Fibroblast of upper back skin (primary cell): ENCODE measurements at regions not wholly inside any gene's neighbourhood (a gene's known extent, or its start where the extent isn't known, plus 50 kb on each side); places are given as distances from the start of the nearest gene placed in this dataset.
"Not testable (repeated sequence)": the region's sequence is repeated elsewhere in the genome, so short reads cannot be mapped to it uniquely, and the experiment has no call there.

Experiments used
- DNase-seq: peaks from one replicate; pipeline ENCODE4 v3.0.0-alpha.2; 2013

DNA sequence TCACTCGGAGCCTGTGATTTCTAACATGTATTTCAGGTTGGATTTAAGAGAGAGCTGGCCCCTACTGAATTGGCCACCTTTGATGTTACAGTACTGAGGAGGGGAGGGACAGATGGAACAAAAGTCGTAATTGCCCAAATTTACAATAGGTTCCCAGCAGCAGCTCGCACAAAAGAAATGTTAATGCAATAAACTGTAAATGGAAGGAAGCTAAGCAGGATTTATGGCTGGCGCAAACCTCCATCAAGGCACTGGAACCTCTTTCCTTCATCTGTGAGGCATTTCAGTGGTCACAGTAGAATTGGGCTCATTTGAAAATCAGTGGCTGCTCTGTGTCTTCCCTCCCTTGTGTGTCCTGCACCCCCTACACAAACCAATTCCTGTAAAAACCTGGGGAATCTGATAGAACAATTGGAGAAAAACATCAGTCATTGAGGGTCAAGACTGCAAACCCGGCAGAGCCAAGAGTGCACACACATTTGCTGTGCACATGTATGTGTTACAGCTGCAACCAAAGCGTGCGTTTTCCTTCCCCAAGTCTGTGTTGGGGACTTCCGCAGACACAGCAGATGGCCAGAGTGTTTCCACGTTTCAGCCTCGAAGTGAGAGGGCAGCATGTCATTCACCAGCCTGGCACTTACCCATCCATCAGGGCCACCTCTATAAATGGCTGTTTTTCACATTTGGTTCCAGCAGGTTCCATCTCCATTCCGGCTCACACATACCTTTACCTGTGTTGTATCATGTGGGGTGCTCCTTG, 192.8 kb downstream of the TM9SF2 start:
- no peak for DNase-seq

DNA sequence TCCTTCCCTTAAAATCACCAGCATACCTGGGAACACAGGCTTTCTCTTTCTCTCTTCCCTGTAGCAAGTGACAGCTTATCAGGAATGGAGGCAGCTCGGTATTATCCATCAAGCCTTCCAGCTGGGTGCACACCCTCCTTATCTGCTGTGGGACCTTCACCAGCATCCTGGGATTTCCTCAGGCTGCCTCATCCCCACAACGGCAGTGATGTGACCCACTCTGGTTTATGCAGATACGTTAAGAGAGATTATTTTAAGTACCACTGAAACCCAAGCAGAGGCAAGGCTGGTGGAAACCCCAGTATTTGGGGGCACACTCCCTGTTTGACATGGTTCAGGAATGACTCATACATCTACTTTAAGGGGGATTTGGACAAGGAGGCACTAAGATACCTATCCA, 192.1 kb downstream of the TM9SF2 start:
- DNase-seq: no peak

DNA sequence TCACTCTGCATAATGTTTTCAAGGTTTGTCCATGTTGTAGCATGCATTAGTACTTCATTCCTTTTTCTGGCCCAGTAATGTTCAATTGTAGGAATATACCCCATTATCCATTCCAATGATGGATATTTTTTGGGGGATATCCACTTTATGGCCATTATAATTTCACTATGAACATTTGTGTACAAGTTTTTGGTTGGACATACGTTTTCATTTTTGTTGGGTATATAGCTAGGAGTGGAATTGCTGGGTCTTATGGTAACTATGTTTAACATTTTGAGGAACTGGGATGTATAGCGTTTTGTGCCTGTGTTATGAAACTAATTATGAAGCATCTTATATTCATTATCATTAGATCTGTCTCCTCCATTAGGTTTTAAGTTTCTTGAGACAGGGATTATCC, 191.6 kb downstream of the TM9SF2 start:
- DNase-seq: no peak

DNA sequence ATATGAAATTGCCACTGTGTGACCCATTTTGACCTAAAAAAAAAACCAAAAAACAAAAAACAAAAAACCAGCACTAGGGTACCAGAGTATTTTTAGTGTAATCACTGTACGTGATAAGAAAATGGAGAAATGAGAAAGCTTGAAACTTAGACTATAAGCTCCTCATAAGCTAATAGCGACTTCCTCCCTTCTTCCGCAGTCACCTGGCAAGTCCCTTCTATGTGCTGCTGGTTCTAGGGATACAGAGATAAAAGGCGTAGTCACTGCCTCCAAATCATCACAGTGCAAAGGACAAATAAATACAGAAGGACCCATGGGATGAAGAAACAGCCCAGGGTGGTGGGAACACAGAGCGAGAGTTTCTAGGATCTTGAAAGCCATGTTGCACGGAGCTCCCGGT, 190.3 kb downstream of the TM9SF2 start:
- no peak for DNase-seq

DNA sequence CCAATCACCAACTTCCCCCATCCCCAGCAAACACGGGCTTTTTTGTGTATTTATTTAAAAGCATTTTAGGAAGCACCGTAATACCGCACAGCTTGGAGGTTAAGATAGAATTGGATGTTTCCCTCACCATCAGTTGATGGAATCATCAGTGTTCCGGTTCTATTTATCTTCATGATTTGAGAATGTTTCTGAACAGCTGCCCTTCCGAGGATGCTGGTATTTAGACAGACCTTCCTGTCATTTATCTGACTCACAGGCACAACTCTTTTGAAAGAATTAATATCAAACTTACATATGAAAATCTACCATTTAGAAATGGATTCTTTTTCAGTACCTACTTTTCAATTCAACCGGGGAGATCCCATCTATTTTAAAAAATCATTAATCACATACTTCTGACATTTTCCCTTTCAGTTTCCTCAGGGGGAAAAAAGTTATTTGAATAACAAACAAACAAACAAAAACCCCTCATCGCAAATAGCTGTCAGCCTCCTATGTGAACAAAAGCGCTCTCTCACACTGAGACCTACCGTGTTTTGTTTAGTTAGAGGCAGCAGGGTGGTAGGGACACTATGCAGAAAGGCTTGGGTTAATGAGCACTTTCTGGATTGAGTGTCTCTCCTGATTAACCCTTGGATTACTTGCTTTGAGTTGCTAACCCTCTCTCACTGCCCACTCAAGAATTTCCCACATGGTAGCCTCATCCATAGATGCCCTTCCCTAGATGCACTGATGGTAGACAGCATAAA, 189.3 kb downstream of the TM9SF2 start:
- no peak for DNase-seq

DNA sequence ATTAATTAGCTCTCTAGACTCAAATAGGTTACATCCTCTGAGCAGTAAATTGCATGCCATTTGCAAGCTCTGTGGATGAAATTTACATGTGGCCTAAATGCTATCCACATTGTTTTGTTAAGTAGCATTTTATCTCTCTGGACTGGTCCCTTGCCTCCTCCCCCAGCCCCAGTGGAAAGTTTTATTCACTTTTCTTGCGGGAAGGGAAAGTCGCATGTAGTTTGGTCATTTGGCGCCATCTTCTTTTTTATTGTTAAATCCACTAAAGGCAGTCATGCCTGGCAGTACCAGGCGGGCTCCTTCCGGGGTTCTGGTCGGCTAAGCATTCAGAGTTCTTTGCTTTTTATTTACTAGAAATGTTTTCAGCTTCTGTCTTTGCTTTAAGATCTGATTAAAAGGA, 188.7 kb downstream of the TM9SF2 start:
- no peak for DNase-seq

DNA sequence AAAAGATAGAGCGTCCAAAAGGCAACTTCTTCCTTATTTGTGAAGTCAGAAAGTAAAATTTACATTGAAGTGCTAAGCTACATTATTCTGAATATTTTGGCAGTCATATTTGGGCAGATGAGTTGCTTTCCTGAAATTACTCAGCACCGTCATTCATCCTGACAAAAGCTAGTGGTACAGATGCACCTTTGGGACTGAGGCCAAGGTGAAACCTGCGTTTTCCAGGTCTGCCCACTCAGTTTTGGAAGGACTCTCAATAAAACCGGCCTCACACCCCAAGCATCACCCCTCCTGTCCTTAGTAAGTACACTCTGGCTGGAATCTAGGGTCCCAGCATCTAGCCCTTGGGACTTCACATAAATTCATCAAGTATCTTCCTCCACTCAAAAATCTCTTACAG, 187.5 kb downstream of the TM9SF2 start:
- no peak for DNase-seq

DNA sequence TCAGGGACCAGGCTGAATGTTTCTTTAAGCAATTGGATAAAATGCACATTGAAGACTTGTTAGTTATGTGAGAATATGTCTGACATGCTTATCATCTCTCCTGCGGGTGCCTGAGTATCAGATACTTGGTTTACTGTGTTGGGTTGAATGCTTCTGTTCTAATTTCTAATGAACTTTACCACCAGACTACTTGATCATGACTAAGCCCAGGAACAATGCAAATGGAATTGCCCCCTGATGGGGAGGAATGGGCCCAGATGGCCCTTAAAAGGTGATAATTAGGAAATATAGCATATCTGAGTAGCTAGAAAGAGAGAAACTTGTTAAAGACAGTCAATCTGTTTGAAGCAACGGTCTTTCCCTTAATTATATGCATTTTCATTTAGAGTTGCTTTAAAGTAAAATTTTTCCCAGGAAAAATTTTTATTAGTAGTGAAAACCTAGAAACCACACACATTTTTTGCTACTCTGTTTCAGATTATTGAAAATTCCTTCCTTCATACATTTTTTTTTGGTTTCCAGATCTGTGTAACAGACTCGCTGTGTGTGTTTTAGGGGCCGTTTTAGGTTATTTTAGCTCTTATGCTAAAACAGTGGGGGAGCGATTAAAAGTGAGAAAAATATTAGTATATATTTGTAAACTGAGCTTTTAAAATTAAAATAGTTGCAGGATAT, 186.6 kb downstream of the TM9SF2 start:
- peak; percentile 87 for DNase-seq

DNA sequence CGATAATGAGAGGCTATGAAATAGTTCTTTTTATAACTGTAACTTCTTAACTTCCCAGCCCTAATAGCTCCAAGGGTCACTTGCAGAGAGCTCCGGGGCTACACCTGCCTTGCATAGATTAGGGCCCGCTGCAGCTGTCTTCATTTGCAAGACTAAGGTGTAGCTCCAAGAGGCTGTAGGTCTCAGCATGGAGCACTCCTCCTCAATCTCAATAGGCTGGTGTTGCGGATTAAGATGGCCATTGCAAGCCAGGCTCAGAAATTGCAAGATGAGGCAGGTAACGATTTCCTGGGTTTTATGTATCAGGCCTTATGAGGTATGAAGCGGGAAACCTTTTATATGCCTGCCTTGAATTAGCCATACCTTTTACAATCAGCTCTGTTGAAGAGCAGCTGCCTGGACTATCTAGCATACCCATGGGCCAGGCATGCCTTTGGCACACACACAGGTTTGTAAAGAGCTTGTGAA, 185.7 kb downstream of the TM9SF2 start:
- no peak for DNase-seq

DNA sequence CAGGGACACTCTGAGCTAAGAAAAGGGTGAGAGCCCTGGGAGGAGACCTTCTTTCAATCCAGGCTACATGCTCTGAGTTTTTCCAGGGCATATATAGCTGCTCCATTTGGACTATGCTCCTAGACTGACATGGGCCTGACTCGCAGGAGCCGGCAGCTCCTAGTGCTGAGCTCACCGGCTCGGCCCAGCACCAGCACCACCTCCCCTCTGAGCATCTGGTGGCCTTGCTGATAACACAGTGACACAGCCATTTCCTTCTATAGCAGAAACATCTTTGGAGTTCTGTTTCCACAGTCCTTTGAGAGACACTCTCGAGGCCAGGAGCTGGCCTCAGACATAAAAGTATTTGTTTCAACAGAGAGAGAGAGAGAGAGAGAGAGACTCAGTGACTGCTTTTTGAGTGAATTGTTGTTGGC, 184.9 kb downstream of the TM9SF2 start:
- peak; percentile 44 for DNase-seq

DNA sequence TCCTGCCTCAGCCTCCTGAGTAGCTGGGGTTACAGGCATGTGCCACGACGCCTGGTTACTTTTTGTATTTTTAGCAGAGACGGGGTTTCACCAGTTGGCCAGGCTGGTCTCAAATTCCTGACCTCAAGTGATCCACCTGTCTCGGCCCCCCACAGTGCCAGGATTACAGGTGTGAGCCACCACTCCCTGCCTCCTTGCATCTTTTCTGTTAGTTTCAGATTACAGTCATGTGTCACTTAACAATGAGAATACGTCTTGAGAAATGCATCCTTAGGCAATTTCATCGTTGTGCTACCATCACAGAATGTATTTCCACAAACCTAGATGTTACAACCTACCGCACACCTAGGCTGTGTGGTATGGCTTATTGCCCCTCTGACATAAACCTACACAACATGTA, 180.4 kb downstream of the TM9SF2 start:
- DNase-seq: no peak

DNA sequence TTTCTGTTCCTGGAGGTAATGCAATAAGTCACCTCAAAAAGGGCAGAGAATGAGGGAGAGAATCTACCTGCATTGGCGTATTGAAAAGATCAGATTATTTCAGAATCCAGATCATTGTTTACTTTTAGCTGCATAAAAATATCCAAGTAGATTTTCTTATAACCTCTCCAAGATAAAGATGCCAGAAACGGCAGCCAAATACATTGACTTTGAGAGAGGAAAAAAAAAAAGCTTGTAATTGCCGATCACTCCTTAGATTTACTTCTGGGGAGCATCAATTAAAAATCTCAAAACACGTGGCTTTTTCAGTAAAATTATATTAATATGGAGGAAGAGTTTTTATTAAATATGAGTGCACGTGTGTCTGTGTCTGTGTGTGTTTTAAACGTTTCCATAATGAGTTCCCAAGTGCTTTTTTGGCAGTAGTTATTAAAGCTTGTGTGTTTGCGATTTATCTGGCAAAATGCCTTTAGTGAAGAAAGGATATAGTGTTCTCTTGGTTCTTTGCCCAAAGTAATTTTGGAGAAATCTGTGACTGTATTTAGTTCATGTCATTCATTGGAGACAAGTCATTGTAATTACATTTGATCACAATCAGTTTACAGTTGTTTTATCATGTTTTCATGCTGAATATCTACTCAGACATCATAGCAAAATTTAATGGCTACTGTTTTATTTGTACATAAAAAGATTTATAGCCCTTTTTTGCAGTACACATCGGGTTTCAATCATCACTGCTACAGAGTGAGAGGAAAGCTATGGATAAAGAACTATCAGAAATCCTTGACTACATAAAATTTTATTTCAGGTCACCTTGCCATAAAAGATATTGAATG, 176.1 kb downstream of the TM9SF2 start:
- DNase-seq: peak; percentile 38

DNA sequence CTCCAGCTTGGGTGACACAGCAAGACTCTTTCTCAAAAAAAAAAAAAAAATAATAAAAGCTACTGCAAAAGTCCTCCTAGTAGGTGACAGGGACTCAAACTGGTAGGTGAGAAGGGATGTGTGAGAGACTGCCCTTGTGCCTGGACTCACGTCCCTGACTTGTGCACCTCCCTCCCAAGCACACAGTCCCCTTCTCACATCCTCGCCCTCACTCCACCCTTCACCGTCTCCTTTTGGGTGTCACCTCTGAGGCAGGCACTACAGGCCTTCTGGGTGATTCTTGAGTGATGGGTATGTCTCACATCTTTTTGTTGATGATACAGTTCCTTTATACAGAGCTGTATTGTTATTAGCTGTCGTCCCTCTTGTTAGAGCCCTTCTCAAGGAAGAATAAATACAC, 170.5 kb downstream of the TM9SF2 start:
- DNase-seq: no peak

DNA sequence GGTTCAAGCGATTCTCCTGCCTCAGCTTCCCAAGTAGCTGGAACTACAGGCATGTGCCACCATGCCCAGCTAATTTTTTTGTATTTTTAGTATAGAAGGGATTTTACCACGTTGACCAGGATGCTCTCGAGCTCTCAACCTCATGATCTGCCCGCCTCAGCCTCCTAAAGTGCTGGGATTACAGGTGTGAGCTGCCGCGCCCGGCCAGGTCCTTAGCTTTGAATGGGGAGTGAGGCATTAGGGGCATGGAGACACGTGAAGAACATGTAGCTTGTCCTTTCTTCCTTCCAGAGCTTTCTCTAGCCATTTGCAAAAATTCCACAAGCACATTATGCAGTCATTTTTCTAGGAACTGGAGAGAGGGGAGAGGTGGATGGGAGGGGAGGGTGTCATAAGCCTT, 167.8 kb downstream of the TM9SF2 start:
- DNase-seq: not testable (repeated sequence)

DNA sequence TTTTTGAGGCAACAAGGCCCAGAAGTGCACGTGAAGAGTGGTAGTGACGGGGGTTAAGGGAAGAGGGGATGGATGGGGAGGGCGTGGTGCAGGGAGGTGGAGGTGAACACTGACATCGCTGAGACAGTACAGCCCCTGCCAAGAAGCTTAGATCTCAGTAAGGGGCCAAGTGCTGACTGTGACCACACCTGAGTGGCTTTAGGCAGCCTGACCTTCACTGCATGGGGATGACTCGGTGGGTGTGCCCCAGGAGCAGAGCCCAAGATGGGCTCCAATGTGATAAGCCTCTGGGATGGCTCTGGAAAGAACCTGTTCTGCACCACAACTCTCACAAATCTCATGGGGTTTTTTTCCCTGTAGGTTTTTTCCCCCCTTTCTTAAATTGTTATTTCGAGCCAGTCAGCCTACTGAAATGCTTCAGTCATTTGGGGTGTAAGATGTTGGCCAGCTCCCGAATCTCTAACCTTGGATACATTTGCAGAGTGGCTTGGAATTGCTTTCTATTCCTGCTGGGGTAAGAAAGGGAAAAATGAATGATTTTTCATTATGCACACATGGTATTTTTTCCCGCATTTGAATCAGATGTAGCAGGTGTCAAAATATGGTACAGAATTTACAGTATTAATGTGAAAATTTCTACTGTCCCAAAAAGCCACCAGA, 165.0 kb downstream of the TM9SF2 start:
- no peak for DNase-seq

DNA sequence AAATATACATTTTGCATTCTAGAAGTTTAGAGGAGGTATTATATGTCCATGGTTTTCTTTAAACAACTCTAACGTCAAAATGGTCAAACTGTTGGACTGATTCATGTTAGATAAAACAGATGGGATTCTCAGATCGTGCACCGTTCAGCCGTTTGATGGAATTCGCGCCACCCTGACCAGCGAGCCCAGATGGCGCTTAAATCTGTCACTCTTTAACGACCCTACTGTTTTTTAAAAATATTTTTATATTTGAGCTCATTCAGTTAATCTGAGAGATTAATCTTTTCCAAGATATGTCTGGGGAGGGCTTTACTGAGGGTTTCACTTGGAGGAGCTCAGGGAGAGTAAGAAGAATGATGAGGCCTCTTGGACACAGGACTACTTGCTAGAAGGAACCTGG, 164.4 kb downstream of the TM9SF2 start:
- DNase-seq: no peak

DNA sequence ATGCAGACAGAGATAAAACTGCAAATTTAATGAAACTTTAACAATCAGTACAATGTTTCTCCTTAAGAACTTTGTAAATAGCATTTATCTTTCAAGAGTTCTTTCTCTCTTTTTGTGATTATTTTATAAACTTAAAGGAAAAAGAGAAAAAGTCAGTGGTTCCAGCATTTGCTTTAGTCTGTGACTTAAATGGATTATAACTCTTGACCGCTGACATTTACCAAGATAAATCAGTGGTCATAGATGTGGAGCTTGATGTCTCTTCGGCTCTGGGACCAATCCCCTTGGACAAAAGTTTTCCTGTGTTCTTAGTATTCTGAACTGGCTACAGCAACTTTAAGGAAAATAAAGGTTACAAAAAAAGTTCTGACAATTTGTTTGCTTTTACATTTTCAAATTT, 162.6 kb downstream of the TM9SF2 start:
- no peak for DNase-seq

DNA sequence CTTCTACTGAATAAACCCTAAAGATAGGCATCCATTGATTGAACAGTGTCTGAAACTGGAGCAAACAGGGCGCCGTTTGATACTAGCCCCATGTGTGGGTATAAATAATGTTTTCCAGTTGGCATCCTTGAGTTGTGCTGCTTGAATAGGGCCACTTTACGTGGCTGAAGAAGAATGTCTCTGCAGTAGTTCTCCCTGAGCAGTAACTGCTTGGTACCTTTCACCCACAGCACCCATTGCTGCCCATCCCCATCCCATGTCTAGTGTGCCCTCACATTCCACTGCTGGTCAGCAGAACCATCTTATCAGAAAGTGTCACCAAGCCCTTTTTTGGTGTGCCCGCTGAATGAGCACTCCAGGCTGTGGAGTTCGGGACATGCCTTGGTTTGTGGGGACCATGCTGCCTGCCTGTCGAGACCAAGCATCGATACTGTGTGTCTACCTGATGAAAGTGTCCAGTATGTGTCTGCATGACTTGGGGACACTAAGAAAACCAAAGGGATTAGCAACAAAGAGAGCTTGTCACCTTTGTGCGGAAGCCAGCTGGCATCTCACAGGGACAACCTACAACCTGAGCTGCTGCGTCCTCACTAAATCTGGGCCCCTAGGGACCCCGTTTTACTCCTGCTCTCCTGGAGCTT, 162.0 kb downstream of the TM9SF2 start:
- no peak for DNase-seq

DNA sequence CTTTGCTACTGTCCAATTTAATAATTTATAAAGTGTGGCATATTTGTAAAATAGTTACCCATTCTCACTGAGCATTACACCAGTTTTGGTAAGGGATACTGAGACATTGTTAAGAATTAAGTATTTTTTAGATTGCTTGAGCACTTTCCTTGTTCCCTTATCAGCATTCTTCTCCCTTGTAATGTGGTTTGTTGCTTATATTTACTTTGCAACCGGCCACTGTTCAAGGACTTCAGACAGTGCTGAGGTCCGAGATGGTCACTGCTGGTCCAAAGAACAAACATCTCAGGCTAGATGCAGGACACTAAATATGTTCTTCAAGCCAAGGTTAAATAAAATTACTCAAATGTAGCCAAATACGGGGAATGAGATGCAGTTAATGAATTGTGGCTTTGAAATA, 161.4 kb downstream of the TM9SF2 start:
- DNase-seq: no peak

DNA sequence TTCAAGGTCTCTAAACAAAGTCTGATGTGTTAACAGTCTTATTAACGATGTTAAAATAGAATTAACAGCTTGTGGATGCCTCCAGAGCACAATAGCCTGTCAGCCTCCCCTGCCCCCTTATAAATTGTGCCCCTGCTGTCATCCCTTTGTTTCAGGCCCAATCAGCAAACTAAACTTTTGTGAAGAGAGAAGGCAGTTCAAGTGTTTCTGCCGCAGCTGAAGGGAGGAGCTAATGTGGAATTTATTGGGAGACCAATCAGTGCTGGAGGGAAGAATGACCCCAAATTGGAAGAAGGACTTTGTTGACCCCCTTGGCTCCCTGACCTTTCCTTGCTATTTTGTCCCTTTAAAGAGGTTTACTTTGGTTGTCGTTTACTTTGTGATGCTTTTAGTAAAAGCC, 160.5 kb downstream of the TM9SF2 start:
- DNase-seq: no peak

DNA sequence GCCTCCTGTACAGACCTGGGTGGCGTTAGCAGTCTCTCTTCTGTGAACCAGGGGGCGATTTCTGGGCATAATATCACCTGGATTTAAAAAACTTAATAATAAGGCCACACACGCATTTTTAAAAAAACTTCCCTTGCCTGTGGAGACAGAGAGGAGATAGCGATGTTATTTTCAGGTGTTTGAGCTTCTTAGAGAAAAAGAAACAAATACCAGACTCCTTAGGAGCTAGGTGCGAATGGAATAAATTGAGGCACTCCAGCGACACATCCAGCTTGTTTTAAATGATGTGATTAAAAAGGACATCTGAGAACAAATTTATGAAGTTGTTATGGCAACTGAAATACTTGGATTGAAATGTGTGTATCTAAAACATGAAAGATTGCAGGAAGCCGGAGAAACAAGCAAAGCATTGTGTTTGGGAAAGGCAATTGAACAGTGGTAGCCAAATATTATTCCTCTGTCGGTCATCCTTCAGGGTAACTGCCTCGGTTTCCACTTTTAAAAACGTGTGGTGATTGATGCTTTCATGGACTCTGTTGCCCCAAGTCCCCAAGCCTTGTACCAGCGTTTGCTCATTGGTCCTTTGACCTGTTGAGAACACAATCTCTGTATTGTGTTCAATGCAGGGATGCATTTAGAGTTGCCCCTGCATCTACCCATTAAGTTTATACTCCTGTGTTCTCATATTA, 158.7 kb downstream of the TM9SF2 start:
- no peak for DNase-seq
